HL-60 (cell line): ENCODE measurements at regions not wholly inside any gene's neighbourhood (a gene's known extent, or its start where the extent isn't known, plus 50 kb on each side); places are given as distances from the start of the nearest gene placed in this dataset.

Experiments used
- POLR2AphosphoS5 ChIP-seq: IDR thresholded peaks from 2 replicates; pipeline ENCODE4 v1.6.1; 2012; ENCODE audit warnings: low read depth
- TF ChIP-seq, protein P1 (sequence below): IDR thresholded peaks from one replicate; pipeline ENCODE4 v1.5.1; 2011; ENCODE audit warnings: low read length, control low read depth, inconsistent platforms; ENCODE audit not compliant: insufficient read depth
- TF ChIP-seq, protein P2 (sequence below): IDR thresholded peaks from 2 replicates; pipeline ENCODE4 v1.6.1; 2012; ENCODE audit warnings: low read depth; ENCODE audit not compliant: insufficient replicate concordance

DNA sequence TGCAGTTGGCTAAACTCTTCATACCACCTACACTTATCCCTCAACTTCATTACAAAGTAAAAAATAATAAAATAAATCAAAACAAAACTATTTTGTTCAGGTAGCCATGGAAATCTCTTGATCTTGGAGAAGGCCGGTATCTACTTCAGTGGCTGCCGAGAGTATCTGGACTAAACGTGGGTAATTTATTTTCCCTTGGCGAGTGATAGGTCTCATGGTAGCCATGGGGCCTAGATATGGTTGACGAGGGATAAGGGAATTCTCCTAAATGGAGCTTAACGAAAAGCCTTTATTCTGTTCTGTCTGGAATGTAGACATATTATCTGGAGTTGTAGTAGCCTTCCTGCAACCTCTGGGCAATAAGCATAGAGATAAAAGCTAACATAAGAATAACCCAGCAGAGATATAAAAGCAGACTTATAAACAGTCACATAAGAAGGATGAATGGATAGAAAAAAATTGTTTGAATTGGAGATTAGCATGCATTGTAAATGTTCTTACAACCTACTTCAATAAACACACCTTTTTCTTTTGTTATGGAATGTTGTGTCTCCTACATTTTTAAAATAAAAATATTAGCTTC is 281.3 kb upstream of the ARRDC4 start:
- TF ChIP-seq, protein P1, sequence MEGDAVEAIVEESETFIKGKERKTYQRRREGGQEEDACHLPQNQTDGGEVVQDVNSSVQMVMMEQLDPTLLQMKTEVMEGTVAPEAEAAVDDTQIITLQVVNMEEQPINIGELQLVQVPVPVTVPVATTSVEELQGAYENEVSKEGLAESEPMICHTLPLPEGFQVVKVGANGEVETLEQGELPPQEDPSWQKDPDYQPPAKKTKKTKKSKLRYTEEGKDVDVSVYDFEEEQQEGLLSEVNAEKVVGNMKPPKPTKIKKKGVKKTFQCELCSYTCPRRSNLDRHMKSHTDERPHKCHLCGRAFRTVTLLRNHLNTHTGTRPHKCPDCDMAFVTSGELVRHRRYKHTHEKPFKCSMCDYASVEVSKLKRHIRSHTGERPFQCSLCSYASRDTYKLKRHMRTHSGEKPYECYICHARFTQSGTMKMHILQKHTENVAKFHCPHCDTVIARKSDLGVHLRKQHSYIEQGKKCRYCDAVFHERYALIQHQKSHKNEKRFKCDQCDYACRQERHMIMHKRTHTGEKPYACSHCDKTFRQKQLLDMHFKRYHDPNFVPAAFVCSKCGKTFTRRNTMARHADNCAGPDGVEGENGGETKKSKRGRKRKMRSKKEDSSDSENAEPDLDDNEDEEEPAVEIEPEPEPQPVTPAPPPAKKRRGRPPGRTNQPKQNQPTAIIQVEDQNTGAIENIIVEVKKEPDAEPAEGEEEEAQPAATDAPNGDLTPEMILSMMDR = no peak
- TF ChIP-seq POLR2AphosphoS5 = no peak
- TF ChIP-seq, protein P2, sequence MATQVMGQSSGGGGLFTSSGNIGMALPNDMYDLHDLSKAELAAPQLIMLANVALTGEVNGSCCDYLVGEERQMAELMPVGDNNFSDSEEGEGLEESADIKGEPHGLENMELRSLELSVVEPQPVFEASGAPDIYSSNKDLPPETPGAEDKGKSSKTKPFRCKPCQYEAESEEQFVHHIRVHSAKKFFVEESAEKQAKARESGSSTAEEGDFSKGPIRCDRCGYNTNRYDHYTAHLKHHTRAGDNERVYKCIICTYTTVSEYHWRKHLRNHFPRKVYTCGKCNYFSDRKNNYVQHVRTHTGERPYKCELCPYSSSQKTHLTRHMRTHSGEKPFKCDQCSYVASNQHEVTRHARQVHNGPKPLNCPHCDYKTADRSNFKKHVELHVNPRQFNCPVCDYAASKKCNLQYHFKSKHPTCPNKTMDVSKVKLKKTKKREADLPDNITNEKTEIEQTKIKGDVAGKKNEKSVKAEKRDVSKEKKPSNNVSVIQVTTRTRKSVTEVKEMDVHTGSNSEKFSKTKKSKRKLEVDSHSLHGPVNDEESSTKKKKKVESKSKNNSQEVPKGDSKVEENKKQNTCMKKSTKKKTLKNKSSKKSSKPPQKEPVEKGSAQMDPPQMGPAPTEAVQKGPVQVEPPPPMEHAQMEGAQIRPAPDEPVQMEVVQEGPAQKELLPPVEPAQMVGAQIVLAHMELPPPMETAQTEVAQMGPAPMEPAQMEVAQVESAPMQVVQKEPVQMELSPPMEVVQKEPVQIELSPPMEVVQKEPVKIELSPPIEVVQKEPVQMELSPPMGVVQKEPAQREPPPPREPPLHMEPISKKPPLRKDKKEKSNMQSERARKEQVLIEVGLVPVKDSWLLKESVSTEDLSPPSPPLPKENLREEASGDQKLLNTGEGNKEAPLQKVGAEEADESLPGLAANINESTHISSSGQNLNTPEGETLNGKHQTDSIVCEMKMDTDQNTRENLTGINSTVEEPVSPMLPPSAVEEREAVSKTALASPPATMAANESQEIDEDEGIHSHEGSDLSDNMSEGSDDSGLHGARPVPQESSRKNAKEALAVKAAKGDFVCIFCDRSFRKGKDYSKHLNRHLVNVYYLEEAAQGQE = no peak
